ENCODE measurements at regions not wholly inside any gene's neighbourhood (a gene's known extent, or its start where the extent isn't known, plus 50 kb on each side); places are given as distances from the start of the nearest gene placed in this dataset.
A peak's percentile ranks its signal among the peaks of the same experiment; 100 is the strongest.

- Histone ChIP-seq H3K27ac (no peak overlapping the region), H3K4me1 (peaks cover 0 to 38% (median 11%) of the 10 kb centered on the region in 10 experiments; a peak in 16 of 20 replicates), H4K20me1 (no peaks in the 10 kb centered on the region), H3K4me2 (no peak overlapping the region), H3K27me3 (no peaks in the 10 kb centered on the region), H3K4me3 (no peak overlapping the region), H3K36me3 (no peaks in the 10 kb centered on the region), H3K9ac (no peak overlapping the region), H3K9me3 (replicated peaks in 1 of 11) (no peaks in the 10 kb centered on the region)
- TF ChIP-seq Cebpa-rat (IDR thresholded peaks at IDR 0.05), result no peak
Observed at GRCh38 chr11:110802162-110802561, 89.9 kb upstream of the ARHGAP20 start.

DNA sequence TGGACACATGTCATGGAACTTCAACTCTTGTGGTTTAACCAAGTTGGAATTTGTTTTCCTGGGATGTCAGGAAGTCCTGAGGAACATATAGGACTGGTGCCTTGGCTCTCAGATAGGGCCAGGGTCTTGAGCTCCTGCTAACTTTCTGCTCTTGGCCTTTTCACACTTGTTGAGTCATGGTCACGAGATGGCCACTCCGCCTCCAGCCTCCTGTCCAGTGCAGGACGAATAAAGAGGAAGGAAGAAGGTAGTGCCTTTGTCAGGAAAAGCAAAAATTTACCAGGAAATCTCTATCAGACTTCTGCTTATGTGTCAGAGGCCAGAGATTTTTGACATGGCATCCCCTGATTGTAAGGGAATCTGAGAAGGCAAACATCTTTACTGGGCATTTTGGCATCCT lies 89.1 kb upstream of the ARHGAP20 start:
- Histone ChIP-seq H3K4me2 (peak overlapping the region in 4 of 11 experiments; percentile 6 to 74 (median 46); a peak in 7 of 22 replicates), H3K27ac (peak overlapping the region in 2 of 11 experiments; percentile 1 to 30; a peak in 2 of 22 replicates), H3K9ac (no peak overlapping the region), H3K9me3 (replicated peaks in 1 of 11) (no peaks in the 10 kb centered on the region), H3K4me3 (no peak overlapping the region), H3K4me1 (peaks cover 0 to 42% (median 13%) of the 10 kb centered on the region in 10 experiments; a peak in 16 of 20 replicates), H3K27me3 (no peaks in the 10 kb centered on the region), H3K36me3 (no peaks in the 10 kb centered on the region), H4K20me1 (no peaks in the 10 kb centered on the region)
- TF ChIP-seq Cebpa-rat (IDR thresholded peaks at IDR 0.05), result no peak

GRCh38 chr11:110798201-110798900 lies 86.1 kb upstream of the ARHGAP20 start:
- H3K9me3 ChIP-seq (replicated peaks in 1 of 11), result no peaks in the 10 kb centered on the region
- peaks cover 0 to 50% (median 13%) of the 10 kb centered on the region in 10 experiments; a peak in 16 of 20 replicates for H3K4me1 ChIP-seq
- no peaks in the 10 kb centered on the region for H3K27me3 ChIP-seq
- H3K4me3 ChIP-seq, result no peak overlapping the region
- no peaks in the 10 kb centered on the region for H3K36me3 ChIP-seq
- H3K9ac ChIP-seq, result no peak overlapping the region
- no peak for TF ChIP-seq Cebpa-rat (IDR thresholded peaks at IDR 0.05)
- peak overlapping the region in 1 of 11 experiments; percentile 5; a peak in 1 of 22 replicates for H3K27ac ChIP-seq
- no peaks in the 10 kb centered on the region for H4K20me1 ChIP-seq
- H3K4me2 ChIP-seq, result peak overlapping the region in 5 of 11 experiments; percentile 33 to 65 (median 43); a peak in 9 of 22 replicates

GRCh38 chr11:110797453-110797852 lies 85.2 kb upstream of the ARHGAP20 start:
- no peak for TF ChIP-seq Cebpa-rat (IDR thresholded peaks at IDR 0.05)
- no peaks in the 10 kb centered on the region for H3K9me3 ChIP-seq (replicated peaks in 1 of 11)
- H3K27me3 ChIP-seq, result no peaks in the 10 kb centered on the region
- H3K4me1 ChIP-seq, result peaks cover 0 to 50% (median 13%) of the 10 kb centered on the region in 10 experiments; a peak in 16 of 20 replicates
- no peaks in the 10 kb centered on the region for H4K20me1 ChIP-seq
- H3K36me3 ChIP-seq, result no peaks in the 10 kb centered on the region
- no peak overlapping the region for H3K4me3 ChIP-seq
- H3K4me2 ChIP-seq, result peak overlapping the region in 7 of 11 experiments; percentile 4 to 65 (median 43); a peak in 10 of 22 replicates
- H3K9ac ChIP-seq, result no peak overlapping the region
- H3K27ac ChIP-seq, result 0 out of 22 replicates have a peak overlapping the region, but pooled peaks of 1 of the 11 experiments have one; percentile 5

- no peak overlapping the region for H3K27ac ChIP-seq
- TF ChIP-seq Cebpa-rat (IDR thresholded peaks at IDR 0.05), result no peak
- peak overlapping the region in 3 of 11 experiments; percentile 31 to 39 (median 32); a peak in 5 of 22 replicates for H3K4me2 ChIP-seq
- H3K9ac ChIP-seq, result no peak overlapping the region
- no peaks in the 10 kb centered on the region for H3K27me3 ChIP-seq
- H4K20me1 ChIP-seq, result no peaks in the 10 kb centered on the region
- peaks cover 0 to 32% (median 13%) of the 10 kb centered on the region in 10 experiments; a peak in 14 of 20 replicates for H3K4me1 ChIP-seq
- no peak overlapping the region for H3K4me3 ChIP-seq
- no peaks in the 10 kb centered on the region for H3K9me3 ChIP-seq (replicated peaks in 1 of 11)
- H3K36me3 ChIP-seq, result no peaks in the 10 kb centered on the region
Observed at GRCh38 chr11:110795112-110795624, 82.9 kb upstream of the ARHGAP20 start.

GRCh38 chr11:110793556-110793955 lies 81.3 kb upstream of the ARHGAP20 start:
- Histone ChIP-seq H3K4me1 (peaks cover 0 to 28% (median 13%) of the 10 kb centered on the region in 10 experiments; a peak in 14 of 20 replicates), H3K9me3 (replicated peaks in 1 of 11) (no peaks in the 10 kb centered on the region), H3K27me3 (no peaks in the 10 kb centered on the region), H3K9ac (no peak overlapping the region), H3K4me3 (no peak overlapping the region), H3K36me3 (no peaks in the 10 kb centered on the region), H3K27ac (no peak overlapping the region), H3K4me2 (no peak overlapping the region), H4K20me1 (no peaks in the 10 kb centered on the region)
- TF ChIP-seq Cebpa-rat (IDR thresholded peaks at IDR 0.05), result no peak

DNA sequence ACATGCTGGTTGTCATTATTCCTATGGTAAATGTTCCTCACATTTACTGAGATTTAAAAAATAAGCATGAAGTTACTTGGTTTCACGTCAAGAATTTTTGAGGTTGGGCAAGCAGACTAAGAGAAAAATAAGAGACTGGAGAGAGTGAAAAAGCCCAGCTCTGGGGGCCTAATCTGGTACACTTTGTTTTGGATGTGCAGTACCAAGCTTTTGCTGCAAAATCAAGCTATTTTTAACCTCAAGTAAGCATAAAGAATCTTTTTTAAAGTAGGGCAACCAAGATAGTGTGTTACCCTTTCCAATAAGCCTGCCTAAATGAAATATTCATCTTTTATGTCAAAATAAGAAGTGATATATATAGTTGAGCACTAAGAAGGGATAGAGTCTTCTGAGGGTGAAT lies 79.4 kb upstream of the ARHGAP20 start:
- no peaks in the 10 kb centered on the region for H3K36me3 ChIP-seq
- H3K27ac ChIP-seq, result no peak overlapping the region
- no peaks in the 10 kb centered on the region for H3K27me3 ChIP-seq
- H3K4me1 ChIP-seq, result peaks cover 0 to 9% (median 0%) of the 10 kb centered on the region in 10 experiments; a peak in 5 of 20 replicates
- H3K4me2 ChIP-seq, result no peak overlapping the region
- H3K9me3 ChIP-seq (replicated peaks in 1 of 11), result no peaks in the 10 kb centered on the region
- no peak overlapping the region for H3K4me3 ChIP-seq
- H3K9ac ChIP-seq, result no peak overlapping the region
- TF ChIP-seq Cebpa-rat (IDR thresholded peaks at IDR 0.05), result no peak
- H4K20me1 ChIP-seq, result no peaks in the 10 kb centered on the region

- H3K36me3 ChIP-seq, result 0 out of 22 replicates have a peak, but pooled peaks cover 0 to 6% (median 0%) of the 10 kb centered on the region in 11 experiments
- H4K20me1 ChIP-seq, result no peaks in the 10 kb centered on the region
- H3K27me3 ChIP-seq, result no peaks in the 10 kb centered on the region
- H3K4me1 ChIP-seq, result no peaks in the 10 kb centered on the region
- H3K9ac ChIP-seq, result no peak overlapping the region
- no peak overlapping the region for H3K4me3 ChIP-seq
- no peak overlapping the region for H3K27ac ChIP-seq
- no peak overlapping the region for H3K4me2 ChIP-seq
- TF ChIP-seq Cebpa-rat (IDR thresholded peaks at IDR 0.05), result no peak
- H3K9me3 ChIP-seq (replicated peaks in 1 of 11), result peaks cover 6 to 16% (median 13%) of the 10 kb centered on the region in 11 experiments; a peak in 21 of 22 replicates
Observed at GRCh38 chr11:110787680-110788079, 75.4 kb upstream of the ARHGAP20 start.

DNA sequence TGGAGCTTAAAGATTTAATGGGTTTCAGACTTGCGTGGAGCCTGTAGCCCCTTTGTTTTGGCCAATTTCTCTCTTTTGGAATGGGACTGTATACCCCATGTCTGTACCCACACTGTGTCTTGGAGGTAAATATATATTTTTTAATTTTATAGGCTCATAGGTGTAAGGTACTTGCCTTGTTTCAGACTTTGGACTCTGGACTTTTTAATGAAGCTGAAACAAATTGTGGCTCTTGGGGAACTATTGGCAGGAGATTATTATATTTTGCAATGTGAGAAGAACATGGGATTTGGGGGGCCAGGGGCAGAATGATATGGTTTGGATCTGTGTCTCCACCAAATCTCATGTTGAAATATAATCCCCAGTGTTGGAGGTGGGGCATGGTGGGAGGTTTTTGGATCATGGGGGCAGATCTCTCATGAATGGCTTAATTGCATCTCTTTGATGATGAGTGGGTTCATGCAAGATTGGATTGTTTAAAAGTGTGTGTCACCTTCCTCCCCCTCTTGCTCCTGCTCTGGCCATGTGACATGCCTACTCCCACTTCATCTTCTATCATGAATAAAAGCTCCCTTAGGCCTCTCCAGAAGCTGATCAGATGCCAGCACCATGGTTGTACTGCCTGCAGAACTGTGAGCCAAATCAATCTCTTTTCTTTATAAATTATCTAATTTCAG lies 74.1 kb upstream of the ARHGAP20 start:
- H3K27me3 ChIP-seq, result no peaks in the 10 kb centered on the region
- H4K20me1 ChIP-seq, result no peaks in the 10 kb centered on the region
- no peak overlapping the region for H3K4me2 ChIP-seq
- H3K27ac ChIP-seq, result no peak overlapping the region
- H3K4me3 ChIP-seq, result no peak overlapping the region
- peaks cover 6 to 16% (median 13%) of the 10 kb centered on the region in 11 experiments; a peak in 21 of 22 replicates for H3K9me3 ChIP-seq (replicated peaks in 1 of 11)
- H3K4me1 ChIP-seq, result no peaks in the 10 kb centered on the region
- H3K9ac ChIP-seq, result no peak overlapping the region
- no peak for TF ChIP-seq Cebpa-rat (IDR thresholded peaks at IDR 0.05)
- H3K36me3 ChIP-seq, result 0 out of 22 replicates have a peak, but pooled peaks cover 0 to 6% (median 0%) of the 10 kb centered on the region in 11 experiments

Data from BLaER1 treated with 17β-estradiol and CSF1 and Interleukin-3, amounts not matched to agents 10 nM and 100 nM (cell line).